HPDE6-E6E7 (cell line): ENCODE measurements at regions not wholly inside any gene's neighbourhood (a gene's known extent, or its start where the extent isn't known, plus 50 kb on each side); places are given as distances from the start of the nearest gene placed in this dataset.

Experiments
- DNase-seq: peaks from one replicate; pipeline ENCODE4 v3.0.0; 2011; ENCODE audit warnings: missing footprints; ENCODE audit errors: extremely low spot score

DNA sequence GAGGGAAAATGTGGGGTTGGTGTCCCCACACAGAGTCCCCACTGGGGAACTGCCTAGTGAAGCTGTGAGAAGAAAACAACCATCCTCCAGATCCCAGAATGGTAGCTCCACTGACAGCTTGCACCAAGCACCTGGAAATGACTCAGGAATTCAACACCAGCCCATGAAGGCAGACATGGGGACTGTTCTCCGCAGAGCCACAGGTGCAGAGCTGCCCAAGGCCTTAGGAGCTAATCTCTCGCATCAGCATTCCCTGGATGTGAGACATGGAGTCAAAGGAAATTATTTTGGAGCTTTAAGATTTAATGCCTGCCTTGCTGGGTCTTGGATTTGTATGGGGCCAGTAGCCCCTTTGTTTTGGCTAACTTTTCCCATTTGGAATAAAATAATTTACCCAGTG is 367.9 kb downstream of the FAM133A start:
- no peak for DNase-seq

DNA sequence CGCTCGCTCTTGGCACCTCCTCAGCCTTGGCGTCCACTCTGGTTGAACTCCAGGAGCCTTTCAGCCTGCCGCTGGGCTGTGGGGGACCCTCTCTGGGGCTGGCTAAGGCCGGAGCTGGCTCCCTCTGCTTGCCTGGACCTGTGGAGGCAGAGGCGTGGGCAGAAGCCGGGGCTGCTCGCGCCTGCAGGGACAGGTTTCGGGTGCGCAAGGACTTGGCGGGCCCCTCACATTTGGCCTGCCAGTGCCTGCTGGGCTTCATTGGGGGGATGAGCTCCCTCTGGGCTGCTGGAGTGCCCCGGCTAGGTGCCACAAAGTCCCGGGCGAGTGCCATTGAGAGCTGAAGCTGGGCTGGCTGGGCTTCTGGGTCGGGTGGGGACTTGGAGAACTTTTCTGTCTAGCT is 371.7 kb downstream of the FAM133A start:
- no peak for DNase-seq

DNA sequence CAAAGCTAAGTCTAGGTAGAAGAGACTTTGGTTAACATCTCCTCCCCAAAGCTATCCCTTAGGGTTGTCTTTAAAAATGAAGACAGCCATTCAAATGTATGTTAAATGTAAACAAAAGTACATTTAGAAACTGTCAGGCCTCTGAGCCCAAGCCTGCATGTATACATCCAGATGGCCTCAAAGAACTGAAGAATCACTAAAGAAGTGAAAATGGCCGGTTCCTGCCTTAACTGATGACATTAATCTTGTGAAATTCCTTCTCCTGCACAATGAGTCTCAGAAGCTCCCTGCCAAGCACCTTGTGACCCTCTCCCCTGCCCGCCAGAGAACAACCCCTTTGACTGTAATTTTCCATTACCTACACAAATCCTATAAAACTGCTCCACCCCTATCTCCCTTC is 377.9 kb downstream of the FAM133A start:
- no peak for DNase-seq

- peak; percentile 3 for DNase-seq
Measured at GRCh38 chrX:94053575-94053974, 379.6 kb downstream of the FAM133A start.

- no peak for DNase-seq
Measured at GRCh38 chrX:94057385-94057784, 383.4 kb downstream of the FAM133A start.

GRCh38 chrX:94058728-94059382 is 384.8 kb downstream of the FAM133A start:
- peak; percentile 7 for DNase-seq

DNA sequence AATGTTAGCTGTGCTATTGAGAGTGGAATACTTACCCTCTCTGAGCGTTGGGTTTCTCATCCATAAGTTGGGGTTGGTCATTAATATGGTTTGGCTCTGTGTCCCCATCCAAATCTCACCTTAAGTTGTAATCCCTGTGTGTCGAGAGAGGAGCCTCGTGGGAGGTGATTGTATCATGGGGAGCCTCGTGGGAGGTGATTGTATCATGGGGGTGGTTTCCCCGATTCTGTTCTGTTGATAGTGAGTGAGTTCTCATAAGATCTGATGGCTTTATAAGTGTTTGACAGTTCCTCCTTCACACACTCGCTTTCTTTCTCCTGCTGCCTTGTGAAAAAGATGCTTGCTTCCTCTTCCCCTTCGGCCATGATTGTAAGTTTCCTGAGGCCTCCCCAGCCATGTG is 391.1 kb downstream of the FAM133A start:
- no peak for DNase-seq

DNA sequence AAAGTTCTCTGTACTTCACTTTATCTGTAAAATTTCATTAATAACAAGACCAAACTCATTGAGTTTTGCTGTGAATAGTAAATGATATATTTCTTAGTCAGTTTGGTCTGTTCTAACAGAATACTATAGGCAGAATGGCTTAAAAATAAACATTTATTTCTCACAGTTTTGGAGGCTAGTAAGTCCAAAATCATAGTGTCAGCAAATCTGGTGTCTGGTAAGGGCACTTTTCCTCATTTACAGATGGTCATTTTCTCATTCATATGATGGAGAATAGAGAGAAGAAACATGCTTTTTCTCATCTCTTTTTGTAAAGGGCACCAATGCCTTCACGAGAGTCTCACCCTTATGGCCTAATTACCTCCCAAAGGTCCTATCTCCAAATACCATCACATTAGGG is 415.1 kb downstream of the FAM133A start:
- no peak for DNase-seq

DNA sequence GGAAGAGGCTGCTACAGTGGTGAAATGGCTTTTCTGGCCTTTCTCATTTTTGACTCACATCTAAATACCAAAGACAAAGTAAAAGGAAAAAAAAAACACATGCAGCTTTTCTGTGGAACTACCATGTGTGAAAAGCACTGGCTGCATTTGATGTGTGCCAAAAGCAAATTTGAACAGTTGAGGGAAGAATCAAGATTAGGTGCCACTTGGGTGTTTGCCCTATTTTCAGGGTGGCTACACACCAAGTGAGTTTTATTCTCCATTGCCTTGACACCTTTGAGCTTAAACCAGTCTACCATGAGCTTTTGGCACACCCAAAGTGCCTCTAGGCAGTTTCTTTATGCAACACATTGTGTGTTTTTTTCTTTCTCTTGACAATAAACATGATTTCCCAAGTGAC is 423.9 kb downstream of the FAM133A start:
- no peak for DNase-seq

- no peak for DNase-seq
Measured at GRCh38 chrX:94107981-94108380, 434.0 kb downstream of the FAM133A start.

GRCh38 chrX:94114362-94114761 is 440.4 kb downstream of the FAM133A start:
- DNase-seq: no peak

- no peak for DNase-seq
Measured at GRCh38 chrX:94121799-94122198, 447.8 kb downstream of the FAM133A start.

DNA sequence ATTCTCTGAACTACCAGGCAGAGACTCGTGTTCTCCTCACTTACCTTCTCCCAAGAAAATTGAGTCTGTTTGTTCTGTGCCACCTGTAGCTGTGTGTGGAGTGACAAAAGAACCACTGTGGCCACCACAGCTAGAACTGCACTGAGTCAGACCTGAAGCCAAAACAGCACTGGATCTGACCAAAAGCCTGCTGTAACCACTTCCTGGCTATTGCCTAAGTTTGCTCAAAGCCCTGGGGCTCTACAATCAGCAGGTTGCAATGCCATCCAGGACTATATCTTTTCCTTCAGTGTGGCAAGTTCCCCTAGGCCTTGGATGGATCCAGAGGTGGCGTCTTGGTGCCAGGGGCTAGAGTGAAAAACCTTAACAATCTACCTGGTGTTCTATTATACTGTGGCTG is 449.1 kb downstream of the FAM133A start:
- peak; percentile 1 for DNase-seq

DNA sequence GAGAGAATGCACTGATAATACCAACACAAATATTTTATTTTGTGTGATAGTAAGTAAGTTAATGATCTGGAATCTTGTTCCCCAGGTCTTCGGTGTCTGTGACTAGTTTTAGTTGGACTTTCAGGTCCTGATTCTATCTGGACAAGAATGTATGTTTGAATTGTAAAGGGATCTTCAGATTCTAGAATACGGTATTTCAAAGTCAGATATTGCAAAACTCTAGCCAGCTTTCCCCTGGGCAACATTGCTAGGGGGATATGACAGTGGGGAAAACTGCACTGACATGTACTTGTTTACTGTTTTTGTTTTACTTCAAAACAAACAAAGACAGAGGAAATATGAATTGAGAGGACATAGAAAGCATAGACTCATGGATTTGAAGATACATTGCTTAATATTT is 489.0 kb downstream of the FAM133A start:
- DNase-seq: no peak

- DNase-seq: peak; percentile 5
Measured at GRCh38 chrX:94178145-94178788, 504.3 kb downstream of the FAM133A start.

- no peak for DNase-seq
Measured at GRCh38 chrX:94204524-94204923, 530.5 kb downstream of the FAM133A start.

GRCh38 chrX:94216738-94217137 is 542.7 kb downstream of the FAM133A start:
- DNase-seq: no peak

DNA sequence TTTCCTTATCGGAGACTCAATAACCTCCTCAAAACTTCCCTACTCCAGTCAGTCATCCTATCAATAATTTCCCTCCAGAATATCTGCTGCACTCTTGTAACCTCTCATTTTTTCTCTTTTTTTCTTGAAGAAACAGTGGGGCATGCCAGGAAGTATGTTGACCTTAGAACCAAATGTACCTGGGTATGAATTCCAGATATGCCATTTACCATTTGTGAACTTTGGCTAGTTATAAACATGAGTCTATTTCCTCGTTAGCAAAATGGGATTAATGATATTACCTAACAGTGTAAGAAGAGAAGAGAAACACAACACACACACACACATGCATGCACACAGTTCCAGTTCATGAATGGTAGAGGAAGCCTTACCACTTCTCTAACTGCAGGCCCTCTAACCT is 578.2 kb downstream of the FAM133A start:
- DNase-seq: no peak

- no peak for DNase-seq
Measured at GRCh38 chrX:94256396-94256795, 582.4 kb downstream of the FAM133A start.

GRCh38 chrX:94265323-94265722 is 591.3 kb downstream of the FAM133A start:
- no peak for DNase-seq

DNA sequence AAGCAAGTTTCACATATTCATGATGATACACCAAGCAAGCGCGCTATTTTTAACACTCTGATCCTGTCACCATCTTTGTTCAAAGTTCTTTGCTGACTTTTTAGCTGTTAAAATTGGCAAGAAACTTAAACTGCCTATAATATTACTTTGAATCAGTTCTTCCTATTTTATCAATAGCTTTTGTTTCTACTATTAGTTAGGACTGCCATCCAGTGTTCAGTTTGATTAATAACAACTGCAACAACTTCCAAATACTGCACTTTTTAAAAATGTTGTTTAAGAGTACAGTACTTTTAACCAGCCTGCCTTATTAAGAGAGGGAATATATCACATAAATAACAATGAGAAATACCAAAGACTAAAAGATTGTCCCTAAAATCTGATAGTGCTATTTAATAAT is 614.3 kb downstream of the FAM133A start:
- DNase-seq: no peak

- DNase-seq: no peak
Measured at GRCh38 chrX:94288972-94289371, 615.0 kb downstream of the FAM133A start.

DNA sequence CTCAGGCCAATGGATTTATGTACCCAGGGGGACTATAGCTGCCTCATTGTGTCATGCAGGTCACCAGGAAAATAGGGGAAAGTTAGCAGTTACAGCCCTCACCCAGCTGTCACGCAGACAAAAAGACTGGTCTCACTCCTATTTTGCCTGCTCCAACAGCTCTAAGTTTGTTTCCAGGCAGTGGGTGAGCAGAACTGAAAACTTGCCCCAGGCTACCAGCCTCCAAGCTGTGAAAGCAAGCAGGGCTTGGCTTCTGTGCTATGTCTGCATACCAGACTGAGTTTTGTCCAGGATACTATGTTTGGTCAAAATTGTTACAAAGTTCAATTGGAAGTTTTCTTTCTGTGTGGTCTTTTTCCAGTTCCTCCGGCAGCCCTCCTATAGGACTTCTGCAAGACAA is 628.4 kb downstream of the FAM133A start:
- DNase-seq: no peak

GRCh38 chrX:94329182-94329581 is 655.2 kb downstream of the FAM133A start:
- DNase-seq: no peak
